ENCODE measurements at regions not wholly inside any gene's neighbourhood (a gene's known extent, or its start where the extent isn't known, plus 50 kb on each side); places are given as distances from the start of the nearest gene placed in this dataset.

- TF ChIP-seq TCF12 (IDR thresholded peaks at IDR 0.05; ENCODE audit: low read depth) (no peak), TEAD4 (IDR thresholded peaks at IDR 0.05) (no peak), MAX (IDR thresholded peaks at IDR 0.05) (no peak), EP300 (IDR thresholded peaks at IDR 0.05; ENCODE audit: borderline replicate concordance) (no peak), CREB1 (IDR thresholded peaks at IDR 0.05; ENCODE audit: low read depth) (no peak), YY1 (IDR thresholded peaks at IDR 0.05; ENCODE audit: low read depth) (no peak), REST (IDR thresholded peaks at IDR 0.05; ENCODE audit: low read depth) (no peak), NFIC (IDR thresholded peaks at IDR 0.05) (no peak), TAF1 (IDR thresholded peaks at IDR 0.05; ENCODE audit: low read depth) (no peak), CEBPB (IDR thresholded peaks at IDR 0.05) (no peak), EGR1 (IDR thresholded peaks at IDR 0.05) (no peak), RAD21 (IDR thresholded peaks at IDR 0.05; ENCODE audit: low read depth) (no peak)
These were observed 99.4 kb upstream of the SERP2 start for GRCh38 chr13:44273991-44274770.
